ENCODE measurements at regions not wholly inside any gene's neighbourhood (a gene's known extent, or its start where the extent isn't known, plus 50 kb on each side); places are given as distances from the start of the nearest gene placed in this dataset.
"Not testable (repeated sequence)": the region's sequence is repeated elsewhere in the genome, so short reads cannot be mapped to it uniquely, and the experiment has no call there.

- DNase-seq = no peak
Measured at GRCh38 chr1:119191325-119191724, 50.9 kb upstream of the WARS2 start.

GRCh38 chr1:119204197-119204960 lies 63.9 kb upstream of the WARS2 start:
- DNase-seq = no peak

DNA sequence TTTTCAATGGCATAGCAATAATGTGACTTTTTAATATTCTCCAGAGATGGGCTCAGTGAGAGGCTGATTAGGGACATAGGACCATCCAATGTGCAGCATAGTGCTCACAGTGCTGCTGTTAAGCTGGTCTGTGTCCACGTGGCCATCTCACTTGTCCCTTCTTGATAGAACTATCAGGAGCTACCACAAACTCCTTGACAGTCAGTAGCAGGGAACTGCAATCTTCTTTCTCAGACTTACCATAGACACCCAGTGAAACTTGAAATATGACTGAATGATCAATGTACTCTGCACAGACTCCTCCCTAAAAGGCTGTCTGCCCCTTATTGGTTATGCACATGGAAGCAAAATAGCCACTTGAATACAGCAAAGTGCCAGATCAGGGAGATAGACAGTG lies 64.5 kb upstream of the WARS2 start:
- DNase-seq = no peak

- no peak for DNase-seq
Measured at GRCh38 chr1:119209061-119209460, 68.6 kb upstream of the WARS2 start.

GRCh38 chr1:119209596-119210295 lies 69.3 kb upstream of the WARS2 start:
- peak; percentile 4 for DNase-seq

DNA sequence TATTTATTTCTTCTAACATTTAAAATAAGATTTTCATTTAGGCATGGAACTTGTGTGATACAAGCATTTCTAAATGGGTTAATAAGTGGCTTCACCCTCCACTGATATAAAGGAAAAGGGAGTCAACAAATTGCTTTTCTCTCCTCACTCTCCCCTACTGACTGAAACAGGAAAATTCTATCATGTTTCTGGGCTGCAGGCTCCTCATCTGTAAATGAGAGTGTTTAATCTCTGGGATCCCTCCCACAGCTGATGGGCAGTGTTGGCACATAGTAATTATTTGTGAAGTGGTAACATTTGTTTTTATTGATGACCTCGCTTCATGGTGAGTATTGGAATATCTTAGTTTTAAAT lies 69.8 kb upstream of the WARS2 start:
- no peak for DNase-seq

GRCh38 chr1:119213213-119213612 lies 72.8 kb upstream of the WARS2 start:
- not testable (repeated sequence) for DNase-seq

DNA sequence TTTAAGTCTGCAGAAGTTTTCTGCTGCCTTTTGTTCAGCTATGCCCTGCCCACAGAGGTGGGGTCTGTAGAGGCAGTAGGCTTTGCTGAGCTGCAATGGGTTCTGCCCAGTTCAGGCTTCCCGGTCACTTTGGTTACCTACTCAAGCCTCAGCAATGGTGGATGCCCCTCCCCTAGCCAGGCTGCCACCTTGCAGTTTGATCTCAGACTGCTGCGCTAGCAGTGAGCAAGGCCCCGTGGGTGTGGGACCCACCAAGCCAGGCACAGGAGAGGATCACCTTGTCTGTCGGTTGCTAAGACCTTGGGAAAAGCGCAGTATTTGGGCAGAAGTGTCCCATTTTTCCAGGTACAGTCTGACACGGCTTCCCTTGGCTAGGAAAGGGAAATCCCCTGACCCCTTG lies 74.5 kb upstream of the WARS2 start:
- not testable (repeated sequence) for DNase-seq

DNA sequence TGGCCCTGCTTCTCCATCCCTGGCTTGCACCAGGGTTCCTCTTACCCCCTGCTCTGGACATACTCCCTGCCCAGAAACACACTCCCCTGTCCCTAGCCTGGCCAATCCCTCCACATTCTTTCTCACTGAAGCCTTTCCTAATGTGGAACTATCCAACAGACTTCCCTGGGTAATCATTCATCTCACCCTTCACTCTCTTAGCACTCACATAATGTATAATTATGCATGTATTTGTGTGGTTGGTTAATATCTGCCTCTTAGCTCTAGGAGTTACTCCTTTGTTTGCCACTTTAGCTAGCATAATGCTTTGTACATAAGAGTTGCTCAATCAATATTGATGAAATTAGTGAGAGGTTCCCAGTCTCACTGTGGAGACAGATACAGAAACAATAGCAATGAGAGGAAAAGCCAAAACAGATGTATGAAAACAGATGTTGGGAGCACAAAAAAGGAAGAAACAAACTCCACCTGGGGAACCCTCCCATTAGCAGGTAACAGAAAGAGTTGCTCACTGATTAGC lies 76.9 kb upstream of the WARS2 start:
- DNase-seq = no peak

GRCh38 chr1:119219711-119220110 lies 79.3 kb upstream of the WARS2 start:
- DNase-seq = no peak

- DNase-seq = no peak
Measured at GRCh38 chr1:119220991-119221390, 80.5 kb upstream of the WARS2 start.

DNA sequence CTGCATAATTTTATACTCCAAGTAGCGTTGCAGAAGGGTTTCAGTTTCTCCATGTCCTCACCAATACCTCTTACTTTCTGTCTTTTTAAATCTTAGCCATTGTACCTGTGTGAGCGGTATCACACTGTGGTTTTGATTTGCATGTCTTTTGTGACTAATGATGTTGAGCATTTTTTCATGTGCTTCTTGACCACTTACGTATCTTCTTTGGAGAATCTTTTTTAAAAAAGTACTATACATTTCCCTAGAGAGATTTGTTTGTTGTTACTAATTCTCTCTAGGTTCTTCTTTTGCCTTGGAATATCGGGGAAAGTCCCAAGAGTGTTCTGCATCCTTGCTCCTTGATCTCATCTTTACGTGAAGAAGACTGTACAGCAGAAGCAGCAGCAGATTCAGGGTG lies 81.8 kb upstream of the WARS2 start:
- no peak for DNase-seq

- no peak for DNase-seq
Measured at GRCh38 chr1:119225265-119225664, 84.8 kb upstream of the WARS2 start.

GRCh38 chr1:119225831-119226230 lies 85.4 kb upstream of the WARS2 start:
- DNase-seq = no peak

GRCh38 chr1:119226321-119226720 lies 85.9 kb upstream of the WARS2 start:
- DNase-seq = no peak

- no peak for DNase-seq
Measured at GRCh38 chr1:119226913-119227312, 86.5 kb upstream of the WARS2 start.

GRCh38 chr1:119227456-119227855 lies 87.0 kb upstream of the WARS2 start:
- DNase-seq = no peak

DNA sequence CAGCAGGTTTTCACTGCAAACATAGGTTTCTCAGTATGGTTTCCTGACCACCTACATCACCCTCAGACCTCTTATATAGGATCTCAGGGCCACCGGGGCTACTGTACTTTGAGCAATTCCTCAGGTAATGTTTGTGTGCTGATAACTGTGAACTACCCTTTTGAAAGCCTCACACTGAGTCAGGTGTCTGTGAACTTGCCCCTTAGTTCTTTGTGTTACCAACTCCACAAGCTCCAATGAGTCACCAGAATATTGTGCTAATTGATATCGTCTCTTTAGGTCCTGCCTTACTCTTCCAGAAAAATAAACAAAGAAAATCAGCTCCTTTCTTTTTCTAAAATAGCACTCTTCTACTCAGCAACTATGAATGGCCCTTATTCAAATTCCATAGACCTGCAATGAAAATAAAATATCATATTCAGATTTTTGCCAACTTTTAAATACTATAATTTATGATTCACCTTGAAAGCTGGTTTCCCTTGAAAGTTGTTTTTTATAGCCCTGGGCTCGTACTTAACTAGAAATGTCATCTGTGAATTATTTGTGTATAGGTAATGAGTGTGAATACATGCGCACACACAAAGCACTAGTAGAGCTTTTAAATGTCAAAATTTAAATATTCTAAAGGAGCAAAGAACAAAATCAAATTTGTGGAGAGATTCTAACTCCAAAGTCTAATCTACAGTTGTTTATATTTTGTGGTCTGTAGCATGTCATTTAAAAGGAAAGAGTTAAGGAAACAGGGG lies 88.1 kb upstream of the WARS2 start:
- no peak for DNase-seq

DNA sequence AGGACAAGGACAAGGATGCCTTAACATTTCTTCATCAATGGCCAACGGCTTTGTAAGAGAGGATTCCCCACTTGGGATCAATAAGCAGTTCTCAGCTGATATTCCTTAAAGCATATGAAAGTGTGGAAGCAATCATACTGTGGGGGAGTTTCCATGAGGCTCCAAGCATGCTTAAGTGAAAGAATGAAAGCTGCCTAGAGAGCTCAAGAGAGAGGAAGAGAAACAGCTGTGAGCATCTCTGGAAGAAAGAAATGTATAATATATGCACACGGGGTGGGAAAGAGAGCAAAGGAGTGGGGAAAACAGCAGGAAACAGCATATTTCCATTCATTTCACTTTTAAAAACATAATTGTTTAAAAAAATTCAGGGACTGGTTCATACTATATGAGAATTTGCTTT lies 94.7 kb upstream of the WARS2 start:
- DNase-seq = no peak

- no peak for DNase-seq
Measured at GRCh38 chr1:119245881-119246280, 105.4 kb upstream of the WARS2 start.

- DNase-seq = no peak
Measured at GRCh38 chr1:119249283-119249682, 108.8 kb upstream of the WARS2 start.

GRCh38 chr1:119250299-119250698 lies 109.8 kb upstream of the WARS2 start:
- DNase-seq = no peak

DNA sequence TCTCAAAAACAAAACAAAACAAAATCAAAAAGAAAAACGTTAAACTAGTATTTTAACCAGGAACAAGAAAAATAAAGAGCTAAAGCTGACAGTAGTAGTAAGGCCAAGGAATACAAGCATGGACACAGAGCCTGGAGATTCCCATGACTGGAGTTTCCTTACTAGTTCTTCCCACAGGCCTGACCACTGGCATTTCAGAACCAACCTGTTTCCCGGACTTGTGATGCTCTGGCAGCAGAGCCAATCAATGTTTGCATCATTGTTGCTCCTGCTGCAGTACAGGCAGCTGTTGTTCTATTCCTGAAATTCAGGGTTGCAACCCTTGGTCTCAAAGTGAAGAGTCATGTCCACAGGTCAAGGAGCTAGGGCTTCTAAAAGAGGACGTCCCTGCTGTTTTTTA lies 111.3 kb upstream of the WARS2 start:
- DNase-seq = no peak

GRCh38 chr1:119253366-119253765 lies 112.9 kb upstream of the WARS2 start:
- DNase-seq = no peak

All from T1000 (cell line).